ENCODE measurements at regions not wholly inside any gene's neighbourhood (a gene's known extent, or its start where the extent isn't known, plus 50 kb on each side); places are given as distances from the start of the nearest gene placed in this dataset.

DNA sequence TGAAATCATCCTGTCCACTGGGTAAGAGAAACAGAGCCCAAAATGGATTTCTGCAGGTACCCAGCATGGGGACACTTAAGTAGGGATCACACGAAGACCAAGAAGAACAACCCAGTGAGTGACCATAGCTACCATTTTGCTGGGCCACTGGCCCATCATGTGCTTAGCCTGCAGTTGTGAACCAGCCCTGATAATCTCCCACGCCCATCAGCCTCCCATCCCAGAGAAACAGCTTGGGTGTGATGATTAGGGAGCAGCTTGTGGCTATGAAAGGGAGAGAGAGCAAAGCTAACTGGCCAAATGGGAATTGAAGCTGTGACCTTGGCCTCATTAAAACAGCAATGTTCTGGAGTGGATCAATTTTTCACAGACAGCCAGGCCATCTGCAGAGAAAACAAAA is 138.5 kb downstream of the SLC24A2 start:
- Mint-ChIP-seq H3K36me3 (ENCODE audit: low read depth, unreplicated experiment) (no peaks in the 10 kb centered on the region), H3K27ac (ENCODE audit: unreplicated experiment) (no peak overlapping the region), H3K9me3 (ENCODE audit: unreplicated experiment) (no peaks in the 10 kb centered on the region), H3K4me3 (ENCODE audit: unreplicated experiment) (no peak overlapping the region), H3K4me1 (ENCODE audit: unreplicated experiment) (no peaks in the 10 kb centered on the region), H3K27me3 (ENCODE audit: unreplicated experiment) (peaks cover 7% of the 10 kb centered on the region)
- DNase-seq (ENCODE audit: low spot score) = no peak
- TF ChIP-seq, protein P1, sequence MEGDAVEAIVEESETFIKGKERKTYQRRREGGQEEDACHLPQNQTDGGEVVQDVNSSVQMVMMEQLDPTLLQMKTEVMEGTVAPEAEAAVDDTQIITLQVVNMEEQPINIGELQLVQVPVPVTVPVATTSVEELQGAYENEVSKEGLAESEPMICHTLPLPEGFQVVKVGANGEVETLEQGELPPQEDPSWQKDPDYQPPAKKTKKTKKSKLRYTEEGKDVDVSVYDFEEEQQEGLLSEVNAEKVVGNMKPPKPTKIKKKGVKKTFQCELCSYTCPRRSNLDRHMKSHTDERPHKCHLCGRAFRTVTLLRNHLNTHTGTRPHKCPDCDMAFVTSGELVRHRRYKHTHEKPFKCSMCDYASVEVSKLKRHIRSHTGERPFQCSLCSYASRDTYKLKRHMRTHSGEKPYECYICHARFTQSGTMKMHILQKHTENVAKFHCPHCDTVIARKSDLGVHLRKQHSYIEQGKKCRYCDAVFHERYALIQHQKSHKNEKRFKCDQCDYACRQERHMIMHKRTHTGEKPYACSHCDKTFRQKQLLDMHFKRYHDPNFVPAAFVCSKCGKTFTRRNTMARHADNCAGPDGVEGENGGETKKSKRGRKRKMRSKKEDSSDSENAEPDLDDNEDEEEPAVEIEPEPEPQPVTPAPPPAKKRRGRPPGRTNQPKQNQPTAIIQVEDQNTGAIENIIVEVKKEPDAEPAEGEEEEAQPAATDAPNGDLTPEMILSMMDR (IDR thresholded peaks at IDR 0.05; ENCODE audit: unreplicated experiment) = no peak

DNA sequence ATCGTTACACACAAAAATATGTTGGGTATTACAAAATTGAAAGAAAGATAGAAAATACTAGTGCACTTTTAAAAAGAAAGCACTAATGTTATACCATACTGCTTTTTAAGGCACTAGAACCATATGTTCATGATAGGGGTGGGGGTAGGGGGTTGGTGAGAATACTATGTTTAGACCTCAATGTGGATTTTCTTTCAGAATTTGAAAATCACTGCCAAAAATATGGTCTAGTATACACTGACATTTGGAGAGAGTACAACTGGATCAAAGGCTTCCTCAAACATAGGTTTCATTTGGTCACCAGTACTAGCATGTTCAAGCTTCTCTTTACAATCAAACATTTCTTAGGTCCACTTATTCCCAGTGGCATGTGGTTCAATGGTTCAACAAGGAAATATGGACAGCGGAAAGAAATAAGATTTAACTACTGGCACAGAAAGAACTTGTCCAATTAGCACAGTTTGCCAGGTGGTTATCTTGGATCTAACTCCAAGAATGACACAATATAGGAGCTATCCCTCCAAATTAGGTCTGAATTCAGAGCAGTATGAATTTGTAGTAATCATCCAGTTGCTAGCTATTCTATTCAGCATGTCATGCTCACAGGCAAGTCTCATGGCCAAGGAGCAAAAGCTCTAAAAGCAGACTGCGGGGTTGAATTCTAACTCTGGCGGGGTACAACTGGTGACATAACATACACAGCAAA is 139.3 kb downstream of the SLC24A2 start:
- Mint-ChIP-seq H3K27ac (ENCODE audit: unreplicated experiment) (no peak overlapping the region), H3K36me3 (ENCODE audit: low read depth, unreplicated experiment) (no peaks in the 10 kb centered on the region), H3K4me1 (ENCODE audit: unreplicated experiment) (no peaks in the 10 kb centered on the region), H3K27me3 (ENCODE audit: unreplicated experiment) (peaks cover 7% of the 10 kb centered on the region), H3K9me3 (ENCODE audit: unreplicated experiment) (no peaks in the 10 kb centered on the region), H3K4me3 (ENCODE audit: unreplicated experiment) (no peak overlapping the region)
- DNase-seq (ENCODE audit: low spot score) = no peak
- TF ChIP-seq, protein P1 (IDR thresholded peaks at IDR 0.05; ENCODE audit: unreplicated experiment) = no peak

GRCh38 chr9:19648672-19649071 is 140.2 kb downstream of the SLC24A2 start:
- Mint-ChIP-seq H3K4me3 (ENCODE audit: unreplicated experiment) (no peak overlapping the region), H3K27ac (ENCODE audit: unreplicated experiment) (no peak overlapping the region)
- TF ChIP-seq, protein P1 (IDR thresholded peaks at IDR 0.05; ENCODE audit: unreplicated experiment) = no peak

GRCh38 chr9:19643875-19644274 is 145.0 kb downstream of the SLC24A2 start:
- Mint-ChIP-seq H3K27ac (ENCODE audit: unreplicated experiment) (no peak overlapping the region), H3K4me1 (ENCODE audit: unreplicated experiment) (no peaks in the 10 kb centered on the region), H3K27me3 (ENCODE audit: unreplicated experiment) (no peaks in the 10 kb centered on the region), H3K36me3 (ENCODE audit: low read depth, unreplicated experiment) (no peaks in the 10 kb centered on the region), H3K9me3 (ENCODE audit: unreplicated experiment) (no peaks in the 10 kb centered on the region), H3K4me3 (ENCODE audit: unreplicated experiment) (no peak overlapping the region)
- TF ChIP-seq, protein P1 (IDR thresholded peaks at IDR 0.05; ENCODE audit: unreplicated experiment) = no peak
- no peak for DNase-seq (ENCODE audit: low spot score)

More at GRCh38 chr9:19648672-19649071, 140.2 kb downstream of the SLC24A2 start:
- H3K36me3 Mint-ChIP-seq (ENCODE audit: low read depth, unreplicated experiment) = no peaks in the 10 kb centered on the region
- peaks cover 7% of the 10 kb centered on the region for H3K27me3 Mint-ChIP-seq (ENCODE audit: unreplicated experiment)
- no peak for DNase-seq (ENCODE audit: low spot score)
- H3K4me1 Mint-ChIP-seq (ENCODE audit: unreplicated experiment) = no peaks in the 10 kb centered on the region
- no peaks in the 10 kb centered on the region for H3K9me3 Mint-ChIP-seq (ENCODE audit: unreplicated experiment)

- TF ChIP-seq, protein P1 (IDR thresholded peaks at IDR 0.05; ENCODE audit: unreplicated experiment) = no peak
- H3K27ac Mint-ChIP-seq (ENCODE audit: unreplicated experiment) = no peak overlapping the region
- no peak for DNase-seq (ENCODE audit: low spot score)
- peaks cover 4% of the 10 kb centered on the region for H3K4me1 Mint-ChIP-seq (ENCODE audit: unreplicated experiment)
- no peaks in the 10 kb centered on the region for H3K27me3 Mint-ChIP-seq (ENCODE audit: unreplicated experiment)
- no peaks in the 10 kb centered on the region for H3K9me3 Mint-ChIP-seq (ENCODE audit: unreplicated experiment)
- no peak overlapping the region for H3K4me3 Mint-ChIP-seq (ENCODE audit: unreplicated experiment)
- H3K36me3 Mint-ChIP-seq (ENCODE audit: low read depth, unreplicated experiment) = no peaks in the 10 kb centered on the region
Observed at GRCh38 chr9:19642256-19642655, 146.6 kb downstream of the SLC24A2 start.

All from endothelial cell (in vitro differentiated cells).